ENCODE measurements at regions not wholly inside any gene's neighbourhood (a gene's known extent, or its start where the extent isn't known, plus 50 kb on each side); places are given as distances from the start of the nearest gene placed in this dataset.

GRCh38 chr17:72303787-72304733, 183.2 kb downstream of the SOX9 start:
- no peak for DNase-seq

GRCh38 chr17:72304859-72305258, 184.0 kb downstream of the SOX9 start:
- DNase-seq, result no peak

- DNase-seq, result no peak
Observed at GRCh38 chr17:72305472-72305871, 184.7 kb downstream of the SOX9 start.

- DNase-seq, result no peak
Observed at GRCh38 chr17:72306037-72306436, 185.2 kb downstream of the SOX9 start.

- no peak for DNase-seq
Observed at GRCh38 chr17:72307836-72308235, 187.0 kb downstream of the SOX9 start.

GRCh38 chr17:72308744-72309385, 188.0 kb downstream of the SOX9 start:
- no peak for DNase-seq

GRCh38 chr17:72311004-72311403, 190.2 kb downstream of the SOX9 start:
- DNase-seq, result no peak

GRCh38 chr17:72315122-72315913, 194.5 kb downstream of the SOX9 start:
- no peak for DNase-seq

- no peak for DNase-seq
Observed at GRCh38 chr17:72318131-72318530, 197.3 kb downstream of the SOX9 start.

GRCh38 chr17:72321896-72322295, 201.1 kb downstream of the SOX9 start:
- no peak for DNase-seq

GRCh38 chr17:72332367-72332766, 211.5 kb downstream of the SOX9 start:
- no peak for DNase-seq

- DNase-seq, result no peak
Observed at GRCh38 chr17:72333570-72333969, 212.8 kb downstream of the SOX9 start.

- DNase-seq, result peak; percentile 84
Observed at GRCh38 chr17:72334205-72334604, 213.4 kb downstream of the SOX9 start.

- DNase-seq, result no peak
Observed at GRCh38 chr17:72336026-72336803, 215.4 kb downstream of the SOX9 start.

- DNase-seq, result no peak
Observed at GRCh38 chr17:72336804-72337070, 215.9 kb downstream of the SOX9 start.

GRCh38 chr17:72338304-72338703, 217.5 kb downstream of the SOX9 start:
- DNase-seq, result peak; percentile 17

GRCh38 chr17:72338847-72339790, 218.3 kb downstream of the SOX9 start:
- DNase-seq, result peak; percentile 97

- no peak for DNase-seq
Observed at GRCh38 chr17:72340836-72341235, 220.0 kb downstream of the SOX9 start.

- DNase-seq, result no peak
Observed at GRCh38 chr17:72342061-72342460, 221.2 kb downstream of the SOX9 start.

- DNase-seq, result no peak
Observed at GRCh38 chr17:72342627-72343527, 222.1 kb downstream of the SOX9 start.

- peak; percentile 12 for DNase-seq
Observed at GRCh38 chr17:72343911-72344310, 223.1 kb downstream of the SOX9 start.

Measured in HCEC 1CT (cell line).